Hematopoietic multipotent progenitor cell treated with erythropoietin and hydrocortisone succinate and interleukin-3 and kit ligand, for 15 days (in vitro differentiated cells): ENCODE measurements at regions not wholly inside any gene's neighbourhood (a gene's known extent, or its start where the extent isn't known, plus 50 kb on each side); places are given as distances from the start of the nearest gene placed in this dataset.

Experiments
- DNase-seq: peaks from one replicate; pipeline ENCODE4 v3.0.0-alpha.2; 2015; ENCODE audit warnings: low spot score

DNA sequence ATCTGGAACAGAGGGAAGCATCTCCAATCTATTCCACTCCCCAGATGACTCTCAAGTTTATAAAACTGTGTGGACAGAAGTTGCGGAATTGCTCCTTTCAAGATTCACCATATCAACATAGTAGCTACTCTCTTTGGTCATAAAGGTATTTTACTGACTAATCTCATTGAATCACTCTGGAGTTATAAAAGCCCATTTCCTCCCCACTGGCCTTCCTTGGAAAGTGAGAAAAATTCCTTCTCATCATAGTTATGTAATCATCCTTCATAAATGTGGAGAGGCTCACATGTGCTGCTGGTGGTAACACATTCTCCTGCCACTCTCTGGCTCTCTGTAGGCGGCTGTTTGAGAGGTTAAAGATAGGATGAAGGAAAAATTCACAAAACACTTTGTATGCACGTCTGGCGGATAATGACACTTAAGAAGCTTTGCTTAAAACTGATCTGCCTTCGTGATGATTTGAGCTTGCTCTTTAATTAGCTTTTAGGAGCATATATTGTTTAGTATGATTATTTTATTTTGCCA lies 1034.0 kb upstream of the EEF2KMT start:
- no peak for DNase-seq

DNA sequence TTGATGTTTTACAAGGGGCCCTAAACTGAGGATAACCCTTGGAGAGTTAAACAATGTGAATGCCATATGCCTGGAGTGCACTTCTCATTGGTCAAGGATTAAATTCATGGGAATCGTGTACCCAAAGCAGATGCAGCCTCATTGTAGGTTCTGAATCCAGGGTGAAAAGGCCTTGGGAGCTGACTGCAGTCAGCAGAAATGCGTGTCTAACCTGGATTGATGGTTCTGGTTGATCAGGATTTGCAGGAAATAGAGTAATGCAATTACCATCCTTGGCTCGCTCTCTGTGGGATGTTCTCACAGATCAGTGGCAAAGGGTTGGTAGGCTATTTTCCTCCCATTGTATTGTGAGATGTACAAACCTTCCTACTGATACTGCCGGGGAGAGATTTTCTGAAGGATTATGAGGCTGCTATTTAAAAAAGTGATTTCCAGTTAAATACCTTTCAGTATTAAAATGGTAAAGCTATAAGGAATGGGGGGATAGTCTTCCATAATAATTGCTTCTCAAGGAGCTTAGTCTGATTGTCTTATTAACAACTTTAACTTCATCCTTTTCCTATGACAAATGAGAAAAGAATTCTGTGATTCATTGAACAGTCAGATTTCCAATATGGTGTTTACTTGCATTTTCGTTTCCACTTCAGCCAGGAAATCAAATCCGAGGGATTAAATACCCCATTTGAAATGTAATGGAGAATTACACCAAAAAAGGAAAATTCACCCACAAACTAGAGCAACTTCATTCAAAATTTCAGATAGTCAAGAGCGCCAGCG lies 1028.1 kb upstream of the EEF2KMT start:
- no peak for DNase-seq

DNA sequence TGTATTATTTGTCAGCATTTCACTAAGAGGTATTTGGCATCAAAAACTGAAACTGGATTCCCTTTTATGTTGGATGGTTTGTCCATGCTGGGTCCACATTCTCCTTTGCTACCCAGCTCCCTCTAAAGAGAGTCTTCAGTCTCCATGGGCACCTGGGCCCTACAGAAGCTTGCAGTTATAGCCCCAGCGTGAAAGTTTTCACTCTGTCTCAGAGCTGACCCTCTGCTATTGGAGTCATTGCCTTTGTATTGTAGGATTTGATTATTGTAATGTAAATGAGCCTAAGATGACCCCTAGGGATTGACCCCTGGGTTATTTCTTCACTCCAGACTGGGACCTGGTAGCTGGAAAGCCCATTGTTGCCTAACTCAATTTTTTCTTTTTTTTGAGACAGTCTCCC lies 1026.5 kb upstream of the EEF2KMT start:
- DNase-seq = no peak

DNA sequence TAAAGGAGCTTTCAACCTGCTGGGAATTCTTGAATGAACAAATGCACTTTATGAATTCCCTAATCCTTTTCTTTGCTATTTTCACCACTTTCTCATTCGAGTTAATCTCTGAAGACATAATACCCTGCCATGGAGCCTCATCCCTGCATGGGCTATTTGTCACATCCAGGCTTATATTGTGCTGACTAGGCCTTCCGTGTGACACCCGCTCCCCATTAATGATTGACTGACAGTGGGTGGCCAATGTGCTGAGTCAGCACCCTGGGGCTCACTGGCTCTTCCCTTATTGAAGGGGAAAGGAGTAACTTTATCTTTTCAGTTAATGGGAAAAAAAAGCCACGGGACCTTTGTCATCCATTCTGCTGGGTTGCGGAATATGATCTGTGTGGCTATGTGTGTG lies 1024.8 kb upstream of the EEF2KMT start:
- DNase-seq = no peak

DNA sequence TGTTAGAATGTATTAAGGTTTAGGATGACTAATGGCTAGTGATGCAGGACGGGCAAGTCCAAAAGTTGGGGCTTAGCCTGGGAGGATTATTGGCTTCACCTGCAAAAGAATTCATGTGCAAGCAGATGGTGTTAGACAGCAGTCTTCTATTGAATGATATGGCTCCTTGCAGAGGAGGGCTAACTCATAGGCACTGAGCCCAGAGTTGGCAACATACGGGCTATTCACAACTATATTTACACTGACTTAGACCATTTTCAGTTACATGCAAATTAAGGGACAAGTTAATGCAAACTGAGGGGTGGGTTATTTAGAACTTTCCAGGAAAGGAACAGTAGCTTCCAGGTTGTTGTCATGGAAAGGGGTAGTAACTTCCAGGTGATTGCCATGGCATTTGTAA lies 1017.1 kb upstream of the EEF2KMT start:
- no peak for DNase-seq

DNA sequence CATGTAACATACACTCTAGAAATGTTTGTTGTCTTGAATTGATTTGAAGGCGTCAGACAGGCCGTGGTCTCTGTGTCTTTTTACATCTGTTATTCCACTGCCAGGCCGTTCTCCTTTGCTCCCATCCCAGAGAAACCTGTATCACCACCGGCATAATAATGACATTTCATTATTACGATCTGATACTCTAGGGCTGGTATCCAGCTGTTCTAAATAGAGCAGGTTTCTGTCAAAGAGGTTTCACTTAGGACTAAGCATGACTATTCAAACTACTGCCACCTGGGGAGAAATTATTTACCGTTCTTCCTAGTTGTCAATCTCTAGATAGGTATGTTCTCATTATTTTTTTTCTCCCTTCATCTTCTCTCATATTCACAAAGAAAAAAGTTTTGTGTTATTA lies 1016.2 kb upstream of the EEF2KMT start:
- DNase-seq = no peak

DNA sequence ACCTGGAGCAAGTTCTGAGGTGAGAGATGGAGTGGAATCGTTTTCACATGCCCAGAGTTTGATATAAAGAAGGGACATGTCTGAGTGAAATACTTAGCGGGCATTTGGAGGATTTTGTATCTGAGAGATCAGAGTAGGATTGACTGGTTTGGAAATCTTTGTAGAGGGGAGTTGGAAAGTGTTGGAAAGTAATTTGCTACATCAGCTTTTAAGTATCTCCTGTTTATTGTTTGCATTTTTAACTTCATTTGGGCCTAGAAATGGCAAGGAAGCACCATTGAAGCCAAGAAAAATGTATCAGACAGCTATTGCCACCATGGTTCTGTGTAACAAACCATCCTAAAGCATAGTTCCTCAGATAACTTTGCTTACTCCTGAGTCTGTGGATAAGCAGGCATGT lies 1015.1 kb upstream of the EEF2KMT start:
- no peak for DNase-seq

DNA sequence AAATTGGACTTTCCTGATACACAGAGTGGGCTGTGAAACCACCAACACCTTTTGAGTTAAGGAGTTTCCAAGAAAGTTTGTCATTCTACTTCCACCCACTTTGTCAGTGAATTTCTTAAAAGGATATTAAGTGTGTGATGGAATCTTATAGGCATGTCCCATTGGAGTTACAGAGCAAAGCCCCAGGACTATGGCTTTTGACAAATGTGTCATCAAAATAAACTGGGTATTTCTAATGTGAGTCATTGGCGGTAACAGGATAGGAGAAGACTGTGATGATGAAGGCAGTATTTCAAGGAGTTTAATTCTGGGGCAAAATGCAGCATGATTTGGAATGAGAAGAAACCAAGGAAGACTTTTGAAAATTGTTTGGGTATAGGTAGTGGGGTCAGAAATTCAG lies 1013.8 kb upstream of the EEF2KMT start:
- no peak for DNase-seq

DNA sequence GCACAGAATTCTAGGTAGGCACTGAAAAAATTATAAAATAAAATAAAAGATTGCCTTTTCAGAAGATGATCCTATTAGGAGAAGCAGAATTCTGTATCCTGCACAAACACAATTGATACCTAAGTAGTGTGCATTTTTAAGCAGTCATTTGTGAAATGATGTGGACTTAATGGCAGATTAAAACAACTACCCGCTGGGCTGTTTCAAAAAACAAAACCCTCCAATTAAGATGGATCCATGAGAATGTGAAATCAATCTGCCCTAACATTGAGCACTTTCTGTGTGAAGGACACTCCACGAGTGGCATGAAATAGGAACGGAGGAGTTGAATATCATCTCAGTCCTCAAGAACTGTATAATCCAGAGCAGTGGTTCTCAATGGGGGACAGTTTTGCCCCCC lies 1012.8 kb upstream of the EEF2KMT start:
- DNase-seq = no peak

DNA sequence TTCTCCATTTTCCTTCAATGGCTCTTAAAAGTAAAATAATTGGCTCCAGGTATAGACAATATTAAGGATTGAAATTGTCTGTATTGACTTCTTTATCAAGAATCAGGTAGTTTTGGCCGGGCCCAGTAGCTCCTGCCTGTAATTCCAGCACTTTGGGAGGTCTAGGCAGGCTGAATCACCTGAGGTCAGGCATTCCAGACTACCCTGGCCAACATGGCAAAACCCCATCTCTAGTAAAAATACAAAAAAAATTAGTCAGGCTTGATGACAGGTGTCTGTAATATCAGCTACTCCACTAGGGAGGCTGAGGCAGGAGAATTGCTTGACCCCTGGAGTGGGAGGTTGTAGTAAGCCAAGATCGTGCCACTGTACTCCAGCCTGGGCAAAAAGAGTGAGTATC lies 1008.5 kb upstream of the EEF2KMT start:
- DNase-seq = no peak

DNA sequence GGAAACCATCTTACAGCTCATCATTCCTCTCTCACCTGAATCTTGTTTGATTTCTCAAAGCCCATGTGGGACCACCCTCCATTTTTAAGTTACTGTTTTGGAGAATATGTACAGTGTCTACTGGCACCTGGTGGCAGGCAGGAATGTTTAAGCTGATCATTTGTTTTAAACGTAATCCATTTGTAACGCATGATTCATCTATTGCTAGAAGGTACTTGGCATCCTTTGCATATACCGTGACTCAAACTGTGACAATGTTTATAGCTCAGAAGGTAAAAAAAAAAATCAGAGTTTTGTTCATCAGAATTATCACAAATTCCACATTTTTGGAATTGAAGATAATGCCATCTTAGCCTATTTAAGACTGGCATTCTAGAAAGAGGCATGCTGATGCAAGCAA lies 1007.5 kb upstream of the EEF2KMT start:
- DNase-seq = no peak

DNA sequence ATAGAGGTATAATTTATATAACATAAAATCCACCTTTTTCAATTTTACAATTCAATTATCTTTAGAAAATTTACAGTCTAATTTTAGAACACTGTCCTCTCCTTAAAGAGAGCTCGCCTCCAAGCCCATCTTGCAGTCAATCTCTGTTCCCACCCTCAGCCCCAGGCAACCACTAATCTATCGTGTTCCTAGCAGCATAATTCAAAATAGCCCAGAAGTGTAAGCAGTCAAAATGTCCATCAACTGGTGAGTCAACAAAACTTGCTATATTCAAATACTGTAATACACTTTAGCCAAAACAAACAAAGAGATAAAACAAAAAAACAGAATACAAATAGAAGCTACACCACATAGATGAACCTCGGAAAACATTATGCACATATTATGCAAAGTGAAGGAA lies 1006.8 kb upstream of the EEF2KMT start:
- no peak for DNase-seq

DNA sequence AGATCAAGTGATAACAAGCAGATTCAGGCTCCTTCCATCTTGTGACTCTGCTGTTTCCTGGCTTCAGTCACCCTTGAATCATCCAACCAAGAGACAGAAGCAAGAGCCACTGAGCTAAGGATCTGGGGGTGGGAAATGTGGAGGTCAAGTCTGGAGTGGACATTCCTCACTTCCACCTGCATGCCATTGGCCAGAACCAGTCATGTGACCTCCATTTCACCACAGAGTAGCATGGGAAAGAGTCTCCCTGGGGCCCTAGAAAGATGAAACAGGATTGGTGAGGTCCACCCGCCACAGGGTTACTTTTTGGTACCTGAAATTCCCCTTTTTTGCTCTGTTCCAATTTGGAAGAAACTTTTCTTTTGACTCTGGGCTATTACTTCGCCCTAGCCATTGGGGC lies 1006.0 kb upstream of the EEF2KMT start:
- DNase-seq = no peak

DNA sequence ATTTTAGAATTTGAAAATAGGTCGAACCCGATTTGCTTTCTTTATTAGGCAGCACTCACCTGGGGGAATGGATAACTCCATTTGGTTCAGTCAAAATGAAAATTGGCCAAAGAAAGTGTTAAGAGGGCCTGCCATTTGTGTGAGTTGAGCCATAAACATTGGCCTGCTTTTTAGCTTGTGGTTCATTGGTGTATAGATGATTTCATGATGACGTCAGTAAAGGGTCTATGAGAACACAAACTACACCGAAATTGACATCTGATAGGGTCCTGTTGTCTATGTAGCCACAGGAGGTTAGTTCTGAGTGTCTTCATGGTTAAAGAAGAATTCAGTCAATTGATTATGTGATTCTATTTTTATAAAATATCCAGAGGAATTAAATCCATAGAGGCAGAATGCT lies 1001.5 kb upstream of the EEF2KMT start:
- DNase-seq = no peak

DNA sequence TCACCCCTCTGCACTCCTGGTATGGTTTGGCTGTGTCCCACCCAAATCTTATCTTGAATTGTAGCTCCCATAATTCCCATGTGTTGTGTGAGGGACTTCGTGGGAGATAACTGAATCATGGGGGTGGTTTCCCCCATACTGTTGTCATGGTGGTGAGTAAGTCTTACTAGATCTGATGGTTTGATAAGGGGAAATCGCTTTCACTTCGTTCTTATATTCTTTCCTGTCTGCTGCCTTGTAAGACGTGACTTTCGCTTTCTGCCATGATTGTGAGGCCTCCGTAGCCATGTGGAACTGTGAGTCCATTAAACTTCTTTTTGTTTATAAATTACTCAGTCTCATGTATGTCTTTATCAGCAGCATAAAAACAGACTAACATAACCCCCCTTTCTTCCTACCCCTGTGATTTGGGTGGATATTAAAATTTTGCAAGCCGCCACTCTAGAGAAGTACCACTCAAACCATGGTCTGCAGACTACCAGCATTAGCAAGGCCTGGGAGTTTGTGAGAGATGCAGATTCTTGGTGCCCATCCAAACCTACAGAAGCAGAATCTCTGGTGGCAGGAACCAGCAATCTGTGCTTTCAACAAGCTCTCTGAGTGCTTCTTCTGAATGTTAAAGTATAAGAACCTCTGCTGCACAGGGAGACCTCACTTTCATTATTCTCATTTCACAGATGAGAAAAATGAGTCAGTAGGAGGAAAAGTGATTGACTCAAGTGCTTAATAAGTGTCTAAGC lies 999.5 kb upstream of the EEF2KMT start:
- DNase-seq = no peak

DNA sequence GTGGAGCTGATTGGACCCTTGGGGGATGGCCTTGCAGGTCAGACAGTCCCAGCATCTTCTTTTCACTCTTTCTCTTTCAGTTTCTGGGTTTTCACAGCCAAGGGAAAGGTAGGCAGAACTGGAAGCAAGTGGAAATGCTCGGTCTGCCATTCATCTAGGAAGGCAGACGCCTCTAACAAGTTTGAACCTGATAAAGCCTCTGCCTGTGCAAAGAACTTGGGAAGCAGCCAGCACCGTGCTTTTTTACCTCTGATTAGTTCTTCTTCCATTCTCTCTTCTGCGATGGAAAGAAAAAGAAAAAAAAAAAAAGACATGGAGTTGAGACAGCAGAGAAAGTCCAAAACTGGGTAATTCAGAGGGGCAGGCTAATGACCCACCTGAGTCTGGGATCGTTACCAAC lies 997.8 kb upstream of the EEF2KMT start:
- DNase-seq = no peak

DNA sequence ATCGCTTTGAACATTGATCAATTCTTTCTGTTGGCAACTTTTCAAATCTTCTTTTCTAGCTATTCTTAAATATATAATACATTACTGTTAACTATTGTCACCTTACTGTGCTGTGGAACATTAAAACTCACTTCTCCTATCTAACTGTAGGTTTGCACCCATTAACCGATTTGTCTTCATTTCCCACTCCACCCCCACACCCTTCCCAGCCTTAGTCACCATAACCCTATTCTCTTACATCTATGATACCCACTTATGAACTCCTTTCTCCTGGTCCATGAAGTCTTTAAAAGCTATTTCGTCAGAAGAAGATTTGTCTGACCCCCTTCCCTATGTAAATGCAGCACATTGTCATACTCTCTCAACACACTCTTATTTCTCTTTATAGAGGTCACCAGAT lies 993.4 kb upstream of the EEF2KMT start:
- DNase-seq = no peak

DNA sequence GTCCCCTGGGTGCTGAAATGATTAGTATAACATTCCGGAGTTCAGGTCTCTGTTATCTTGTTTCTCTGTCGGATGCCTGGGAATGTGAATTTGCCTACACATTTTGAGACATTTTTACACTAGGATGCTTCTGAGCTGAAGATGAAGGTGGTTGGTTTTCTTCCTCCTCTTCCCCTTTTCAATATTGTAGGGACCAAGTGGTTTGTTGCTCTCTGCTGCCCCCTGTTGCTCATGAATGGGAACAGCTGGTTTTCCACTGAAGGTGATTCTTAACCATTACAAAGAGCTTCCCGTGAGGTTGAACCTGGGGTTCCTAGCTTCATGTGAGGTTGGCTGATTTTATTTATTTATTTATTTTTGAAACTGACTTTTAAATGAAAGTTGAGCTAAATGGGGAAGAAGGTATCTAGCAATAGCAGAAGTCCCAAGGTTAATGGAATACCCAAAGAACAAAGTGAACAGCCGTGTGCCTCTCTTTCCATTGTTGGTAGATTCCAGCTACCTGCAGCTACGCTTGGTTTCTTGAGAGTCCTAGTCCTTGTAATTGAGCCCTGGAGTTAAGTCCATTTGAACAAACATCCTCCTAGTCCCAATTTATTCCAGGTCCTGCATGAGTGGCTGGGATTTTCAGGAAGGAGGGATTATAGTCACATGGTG lies 983.9 kb upstream of the EEF2KMT start:
- peak; percentile 18 for DNase-seq

DNA sequence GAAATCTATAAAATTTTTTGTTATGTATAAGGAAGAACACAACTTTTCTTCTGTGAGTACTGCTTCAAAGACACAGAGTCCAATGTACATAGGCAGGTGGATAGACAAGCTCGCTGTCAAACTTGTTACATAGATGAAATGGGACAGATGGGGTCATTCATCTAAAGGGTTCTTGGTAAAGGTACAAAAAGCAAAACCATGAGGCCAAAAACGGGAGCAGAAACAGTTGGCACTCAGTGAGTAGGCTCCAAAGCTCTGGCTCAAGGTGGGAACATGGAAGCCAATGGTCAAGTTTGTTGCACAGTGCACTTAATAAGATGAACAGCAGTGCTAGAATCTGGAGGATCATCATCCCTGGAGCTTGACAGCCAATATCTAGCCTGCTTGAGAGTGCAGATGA lies 979.0 kb upstream of the EEF2KMT start:
- DNase-seq = no peak

DNA sequence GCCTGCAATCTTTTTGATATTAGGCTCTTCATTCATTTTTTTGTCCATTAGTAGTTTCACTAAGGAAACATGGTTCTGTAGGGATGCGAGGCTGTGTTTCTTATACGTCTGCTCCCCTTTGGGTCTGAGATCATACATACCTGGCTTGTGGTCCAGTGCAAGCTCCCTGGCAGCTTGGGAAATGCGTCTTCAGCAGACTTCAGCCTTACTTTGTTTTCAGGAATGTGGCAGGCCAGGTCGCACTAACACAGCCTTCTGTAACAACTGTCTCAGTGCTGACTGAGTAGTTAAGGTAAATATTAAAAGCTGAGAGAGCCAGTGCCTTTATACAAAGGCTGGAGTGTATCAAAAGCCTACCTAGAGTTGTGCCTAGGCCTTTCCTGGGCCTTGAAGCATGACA lies 970.5 kb upstream of the EEF2KMT start:
- DNase-seq = no peak

DNA sequence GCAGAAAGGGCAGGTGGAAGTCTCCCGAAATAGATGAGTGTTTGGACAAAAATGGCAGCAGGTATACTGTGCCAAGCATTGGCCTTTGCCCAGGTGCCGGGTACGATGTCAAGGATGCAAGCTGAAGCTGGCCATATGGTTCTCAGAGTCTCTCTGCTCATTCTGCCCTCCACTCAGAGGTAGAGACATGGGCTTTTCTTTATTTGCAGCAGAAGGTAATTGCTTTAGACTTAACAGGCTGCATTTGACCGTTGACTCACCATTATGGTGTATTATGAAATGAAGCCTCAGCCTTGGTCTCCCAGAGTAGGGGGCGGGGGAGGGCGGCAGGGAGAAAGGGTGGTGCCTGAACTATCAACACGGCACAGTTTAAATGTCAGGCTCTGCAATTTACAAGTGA lies 969.1 kb upstream of the EEF2KMT start:
- no peak for DNase-seq

DNA sequence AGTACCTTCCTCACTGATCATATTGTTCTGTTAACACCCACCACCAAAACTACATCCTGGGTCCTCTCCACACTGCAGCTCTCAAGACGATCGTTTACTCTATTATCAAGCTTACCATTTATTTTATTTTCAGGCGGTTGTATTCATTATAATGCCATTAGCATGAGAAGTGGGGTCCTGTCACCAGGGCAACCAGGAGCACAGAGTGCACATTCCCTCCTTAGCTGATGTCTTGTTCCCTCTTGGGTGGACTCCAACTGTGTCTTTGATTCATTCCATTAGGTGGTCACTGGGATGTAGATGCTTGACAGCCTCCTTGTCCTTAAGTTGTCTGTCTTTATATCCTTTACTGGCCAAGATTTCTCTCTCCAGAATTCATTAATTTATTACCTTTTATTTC lies 965.9 kb upstream of the EEF2KMT start:
- DNase-seq = no peak

DNA sequence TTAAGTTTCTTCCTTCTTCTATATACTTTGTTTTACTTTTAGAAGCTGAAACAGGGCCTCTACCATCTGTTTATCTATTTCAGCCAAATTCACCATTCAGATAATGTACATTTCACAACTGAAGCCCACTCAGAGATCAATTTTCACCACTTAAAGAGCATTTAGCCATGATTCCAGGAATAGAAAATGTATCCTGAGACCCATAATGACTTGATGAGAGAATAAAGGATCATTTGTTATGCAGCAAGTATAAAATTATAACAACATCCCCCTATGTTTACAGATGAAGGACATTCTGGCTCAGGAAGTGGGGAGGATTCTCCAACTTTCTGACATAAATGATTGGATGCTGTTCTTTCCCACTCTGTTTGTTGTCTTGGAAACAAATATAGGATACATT lies 962.1 kb upstream of the EEF2KMT start:
- DNase-seq = no peak
